HCT116 (cell line): ENCODE measurements at regions not wholly inside any gene's neighbourhood (a gene's known extent, or its start where the extent isn't known, plus 50 kb on each side); places are given as distances from the start of the nearest gene placed in this dataset.

Experiments used
- ATAC-seq: fragments of 200-7000 bp; cut with Tn5 transposase; 2 replicates; pipeline ENCODE4 v1.9.1; 2020; ENCODE audit warnings: mild to moderate bottlenecking, moderate library complexity
- BruUV-seq: library from RNA; stranded (reverse); fragments of 400-500 nt; replicated peaks from 2 replicates; lab custom pipeline; 2021; lab: Mats Ljungman, UMichigan
- CTCF ChIA-PET: fragments of 300-600 bp; sonication (Branson Sonifier 250); formaldehyde crosslinking; loops from one replicate; lab custom pipeline; 2021; ENCODE audit warnings: antibody characterized with exemption; lab: Charles Lee
- POLR2A ChIA-PET: fragments of 300-600, 350-600 bp; sonication (Branson Sonifier 250); formaldehyde crosslinking; loops from one replicate; lab custom pipeline; 2021; ENCODE audit warnings: antibody characterized with exemption; lab: Charles Lee
- RAD21 ChIA-PET, 2 experiments: fragments of 300-600 bp; sonication (Branson Sonifier 250); formaldehyde crosslinking; loops; one replicate each; lab custom pipeline; 2023; ENCODE audit warnings: low total read pairs in 2 of 2; ENCODE audit not compliant: uncharacterized antibody in 2 of 2, unreplicated experiment in 2 of 2, low non-redundant PET in 1 of 2; lab: Charles Lee
- DNase-seq: peaks from one replicate; pipeline ENCODE4 v3.0.0-alpha.2; 2010; ENCODE audit warnings: low read depth, low spot score
- H2AFZ ChIP-seq: fragments of 200-600 bp; shearing (Covaris generic), sonication (generic); 2 replicates; pipeline ENCODE4 v1.6.1; 2017; ENCODE audit warnings: low read depth, mixed run types, mixed read lengths, antibody characterized with exemption, low read length; ENCODE audit not compliant: poor library complexity, severe bottlenecking
- H3K27ac ChIP-seq: 2 replicates; pipeline ENCODE4 v1.5.1; 2012; ENCODE audit warnings: low read depth, low read length
- H3K27me3 ChIP-seq: fragments of 200-600 bp; sonication (generic); 2 replicates; pipeline ENCODE4 v1.6.1; 2016; ENCODE audit warnings: mixed run types, low read length, mixed read lengths; ENCODE audit not compliant: insufficient read depth
- H3K36me3 ChIP-seq, 2 experiments: fragments of 200-500 bp in 1 of 2; fragments of 200-600 bp in 1 of 2; sonication (Bioruptor generic) in 1 of 2; sonication (generic) in 1 of 2; 2 replicates each; pipeline versions ENCODE4 v1.5.1 to v1.6.1; 2014 to 2016; ENCODE audit warnings: low read length in 2 of 2, inconsistent platforms in 1 of 2, mixed read lengths in 1 of 2, mixed run types in 1 of 2; ENCODE audit not compliant: insufficient read depth in 2 of 2, control insufficient read depth in 1 of 2
- H3K4me1 ChIP-seq, 2 experiments: fragments of 200-600 bp in 1 of 2; sonication (generic) in 1 of 2; 2 replicates each; pipeline versions ENCODE4 v1.5.1 to v1.6.1; 2012 to 2017; ENCODE audit warnings: low read length in 2 of 2, inconsistent platforms in 1 of 2, mild to moderate bottlenecking in 1 of 2, mixed read lengths in 1 of 2, mixed run types in 1 of 2, moderate library complexity in 1 of 2; ENCODE audit not compliant: insufficient read depth in 2 of 2, control insufficient read depth in 1 of 2
- H3K4me2 ChIP-seq: fragments of 200-600 bp; sonication (generic); 2 replicates; pipeline ENCODE4 v1.6.1; 2017; ENCODE audit warnings: mixed run types, low read length, mixed read lengths
- H3K4me3 ChIP-seq, 2 experiments: fragments of 200-600 bp in 1 of 2; sonication (generic) in 1 of 2; replicated peaks in 1 of 2; 2 replicates each; pipeline ENCODE4 v1.5.1; 2011 to 2016; ENCODE audit warnings: low read length in 2 of 2, control low read depth in 1 of 2, low read depth in 1 of 2, mild to moderate bottlenecking in 1 of 2, mixed read lengths in 1 of 2, mixed run types in 1 of 2
- H3K79me2 ChIP-seq: fragments of 200-600 bp; sonication (generic); 2 replicates; pipeline ENCODE4 v1.6.1; 2017; ENCODE audit warnings: mild to moderate bottlenecking, mixed run types, low read length, moderate library complexity, mixed read lengths; ENCODE audit not compliant: insufficient read depth
- H3K9ac ChIP-seq: fragments of 200-600 bp; sonication (generic); 2 replicates; pipeline ENCODE4 v1.6.1; 2016; ENCODE audit warnings: low read length, mixed read lengths
- H3K9me2 ChIP-seq: fragments of 200-600 bp; sonication (generic), shearing (Covaris generic); 2 replicates; pipeline ENCODE4 v1.6.1; 2017; ENCODE audit warnings: mixed run types, mild to moderate bottlenecking, moderate library complexity; ENCODE audit not compliant: insufficient read depth
- H3K9me3 ChIP-seq, 2 experiments: fragments of 200-500 bp in 1 of 2; fragments of 200-600 bp in 1 of 2; sonication (Bioruptor generic) in 1 of 2; sonication (generic) in 1 of 2; 2 replicates each; pipeline ENCODE4 v1.6.1; 2014 to 2017; ENCODE audit warnings: low read length in 2 of 2, mixed read lengths in 2 of 2, inconsistent platforms in 1 of 2, low read depth in 1 of 2, mild to moderate bottlenecking in 1 of 2, mixed run types in 1 of 2, moderate library complexity in 1 of 2; ENCODE audit not compliant: control insufficient read depth in 1 of 2, insufficient read depth in 1 of 2
- H4K20me1 ChIP-seq: fragments of 200-600 bp; sonication (generic), shearing (Covaris generic); 2 replicates; pipeline ENCODE4 v1.6.1; 2017; ENCODE audit warnings: mixed run types, mild to moderate bottlenecking, moderate library complexity; ENCODE audit not compliant: insufficient read depth
- CEBPB ChIP-seq: IDR thresholded peaks from 2 replicates; pipeline ENCODE4 v1.6.1; 2012; ENCODE audit warnings: low read depth
- EGR1 ChIP-seq: IDR thresholded peaks from 2 replicates; pipeline ENCODE4 v1.6.1; 2012; ENCODE audit warnings: low read depth
- ELF1 ChIP-seq: IDR thresholded peaks from 2 replicates; pipeline ENCODE4 v1.6.1; 2012; ENCODE audit warnings: low read depth, borderline replicate concordance
- EZH2 ChIP-seq: fragments of 200-600 bp; sonication (generic); IDR thresholded peaks from 2 replicates; pipeline ENCODE4 v1.6.1; 2017; ENCODE audit warnings: antibody characterized with exemption, mixed run types
- EZH2phosphoT487 ChIP-seq: fragments of 200-600 bp; IDR thresholded peaks from 2 replicates; pipeline ENCODE4 v1.6.1; 2018; ENCODE audit warnings: antibody characterized with exemption, borderline replicate concordance
- FOSL1 ChIP-seq: IDR thresholded peaks from 2 replicates; pipeline ENCODE4 v1.6.1; 2012; ENCODE audit warnings: low read depth
- JUND ChIP-seq: IDR thresholded peaks from 2 replicates; pipeline ENCODE4 v1.6.1; 2012
- POLR2A ChIP-seq: IDR thresholded peaks from 2 replicates; pipeline ENCODE4 v1.7.0; 2011; ENCODE audit warnings: borderline replicate concordance; ENCODE audit not compliant: insufficient read depth, insufficient read length; ENCODE audit errors: extremely low read depth
- POLR2AphosphoS5 ChIP-seq: IDR thresholded peaks from 2 replicates; pipeline ENCODE4 v1.6.1; 2011; ENCODE audit warnings: mild to moderate bottlenecking, low read depth, low read length, moderate library complexity
- RAD21 ChIP-seq: IDR thresholded peaks from 2 replicates; pipeline ENCODE4 v1.6.1; 2012; ENCODE audit warnings: low read depth, mild to moderate bottlenecking
- SIN3A ChIP-seq: IDR thresholded peaks from 2 replicates; pipeline ENCODE4 v1.6.1; 2012; ENCODE audit warnings: low read depth
- SP1 ChIP-seq: IDR thresholded peaks from 2 replicates; pipeline ENCODE4 v1.6.1; 2012; ENCODE audit warnings: low read depth
- SRF ChIP-seq: IDR thresholded peaks from 2 replicates; pipeline ENCODE4 v1.6.1; 2012; ENCODE audit warnings: low read depth
- TCF7L2 ChIP-seq: IDR thresholded peaks from 2 replicates; pipeline ENCODE4 v1.7.0; 2011; ENCODE audit warnings: borderline replicate concordance, inconsistent platforms; ENCODE audit not compliant: insufficient read depth, insufficient read length; ENCODE audit errors: extremely low read depth
- YY1 ChIP-seq: IDR thresholded peaks from 2 replicates; pipeline ENCODE4 v1.6.1; 2011; ENCODE audit warnings: low read length, low read depth, moderate library complexity, mild to moderate bottlenecking; ENCODE audit not compliant: insufficient replicate concordance; ENCODE audit errors: extremely low read depth
- ZFX ChIP-seq: fragments of 450-650 bp; IDR thresholded peaks from 2 replicates; pipeline ENCODE4 v1.6.1; 2017
- ZNF274 ChIP-seq: fragments of 200-500 bp; sonication (Bioruptor generic); IDR thresholded peaks from 2 replicates; pipeline ENCODE4 v1.6.1; 2014; ENCODE audit warnings: mild to moderate bottlenecking, low read depth, low read length, inconsistent platforms
- intact Hi-C: fragments of 100-400 bp; cut with micrococcal nuclease; formaldehyde crosslinking; loops from 2 replicates; pipeline ENCODE4 v1.10.0; 2022
- TF ChIP-seq, protein P1 (sequence below): IDR thresholded peaks from 2 replicates; pipeline ENCODE4 v1.6.1; 2012; ENCODE audit warnings: low read depth
- TF ChIP-seq, protein P2 (sequence below): IDR thresholded peaks from 2 replicates; pipeline ENCODE4 v1.6.1; 2011; ENCODE audit warnings: mild to moderate bottlenecking, low read length, moderate library complexity; ENCODE audit not compliant: insufficient replicate concordance; ENCODE audit errors: extremely low read depth

DNA sequence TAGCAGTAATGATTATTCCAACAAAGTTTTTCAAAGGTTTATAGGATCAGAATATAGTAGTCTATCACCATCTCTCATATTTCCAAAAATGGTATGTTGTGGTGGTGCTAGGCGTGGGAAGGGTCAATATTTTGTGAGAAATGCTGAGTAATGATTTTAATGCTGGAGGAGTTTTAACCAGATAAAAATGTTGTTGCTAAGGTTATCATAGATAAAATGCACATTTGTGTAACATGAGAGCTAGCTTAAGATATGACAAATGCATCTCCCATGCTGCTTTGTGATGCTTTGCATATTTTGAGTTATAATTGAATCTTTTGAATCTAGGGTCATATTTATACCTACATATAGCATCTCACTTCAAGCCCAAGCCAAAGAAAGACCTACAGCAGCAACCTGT, 103.9 kb upstream of the ROBO1 start:
- Histone ChIP-seq H4K20me1 (no peaks in the 10 kb centered on the region), H3K9ac (no peak overlapping the region), H3K9me2 (no peaks in the 10 kb centered on the region), H3K9me3 (peaks cover 11 to 14% of the 10 kb centered on the region in 2 experiments; a peak in 2 of 4 replicates), H3K27ac (no peak overlapping the region), H3K79me2 (no peaks in the 10 kb centered on the region), H3K36me3 (no peaks in the 10 kb centered on the region; a peak in 1 of 4 replicates), H3K4me1 (no peaks in the 10 kb centered on the region), H3K4me2 (no peak overlapping the region), H2AFZ (no peak overlapping the region), H3K4me3 (no peak overlapping the region), H3K27me3 (no peaks in the 10 kb centered on the region)
- intact Hi-C loops: no loop called here
- POLR2A ChIA-PET: no interaction called here
- no TSS peak for BruUV-seq
- CTCF ChIA-PET: no interaction called here
- DNase-seq (no peak), ATAC-seq (no peak)
- TF ChIP-seq CEBPB (no peak), JUND (no peak), EGR1 (no peak), SP1 (no peak), POLR2A (no peak), ZNF274 (no peak), EZH2phosphoT487 (no peak), EZH2 (no peak), ZFX (no peak), ELF1 (no peak), POLR2AphosphoS5 (no peak), TCF7L2 (no peak), SIN3A (no peak), RAD21 (no peak), FOSL1 (no peak), SRF (no peak), YY1 (no peak)
- TF ChIP-seq, protein P1, sequence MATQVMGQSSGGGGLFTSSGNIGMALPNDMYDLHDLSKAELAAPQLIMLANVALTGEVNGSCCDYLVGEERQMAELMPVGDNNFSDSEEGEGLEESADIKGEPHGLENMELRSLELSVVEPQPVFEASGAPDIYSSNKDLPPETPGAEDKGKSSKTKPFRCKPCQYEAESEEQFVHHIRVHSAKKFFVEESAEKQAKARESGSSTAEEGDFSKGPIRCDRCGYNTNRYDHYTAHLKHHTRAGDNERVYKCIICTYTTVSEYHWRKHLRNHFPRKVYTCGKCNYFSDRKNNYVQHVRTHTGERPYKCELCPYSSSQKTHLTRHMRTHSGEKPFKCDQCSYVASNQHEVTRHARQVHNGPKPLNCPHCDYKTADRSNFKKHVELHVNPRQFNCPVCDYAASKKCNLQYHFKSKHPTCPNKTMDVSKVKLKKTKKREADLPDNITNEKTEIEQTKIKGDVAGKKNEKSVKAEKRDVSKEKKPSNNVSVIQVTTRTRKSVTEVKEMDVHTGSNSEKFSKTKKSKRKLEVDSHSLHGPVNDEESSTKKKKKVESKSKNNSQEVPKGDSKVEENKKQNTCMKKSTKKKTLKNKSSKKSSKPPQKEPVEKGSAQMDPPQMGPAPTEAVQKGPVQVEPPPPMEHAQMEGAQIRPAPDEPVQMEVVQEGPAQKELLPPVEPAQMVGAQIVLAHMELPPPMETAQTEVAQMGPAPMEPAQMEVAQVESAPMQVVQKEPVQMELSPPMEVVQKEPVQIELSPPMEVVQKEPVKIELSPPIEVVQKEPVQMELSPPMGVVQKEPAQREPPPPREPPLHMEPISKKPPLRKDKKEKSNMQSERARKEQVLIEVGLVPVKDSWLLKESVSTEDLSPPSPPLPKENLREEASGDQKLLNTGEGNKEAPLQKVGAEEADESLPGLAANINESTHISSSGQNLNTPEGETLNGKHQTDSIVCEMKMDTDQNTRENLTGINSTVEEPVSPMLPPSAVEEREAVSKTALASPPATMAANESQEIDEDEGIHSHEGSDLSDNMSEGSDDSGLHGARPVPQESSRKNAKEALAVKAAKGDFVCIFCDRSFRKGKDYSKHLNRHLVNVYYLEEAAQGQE: no peak
- TF ChIP-seq, protein P2, sequence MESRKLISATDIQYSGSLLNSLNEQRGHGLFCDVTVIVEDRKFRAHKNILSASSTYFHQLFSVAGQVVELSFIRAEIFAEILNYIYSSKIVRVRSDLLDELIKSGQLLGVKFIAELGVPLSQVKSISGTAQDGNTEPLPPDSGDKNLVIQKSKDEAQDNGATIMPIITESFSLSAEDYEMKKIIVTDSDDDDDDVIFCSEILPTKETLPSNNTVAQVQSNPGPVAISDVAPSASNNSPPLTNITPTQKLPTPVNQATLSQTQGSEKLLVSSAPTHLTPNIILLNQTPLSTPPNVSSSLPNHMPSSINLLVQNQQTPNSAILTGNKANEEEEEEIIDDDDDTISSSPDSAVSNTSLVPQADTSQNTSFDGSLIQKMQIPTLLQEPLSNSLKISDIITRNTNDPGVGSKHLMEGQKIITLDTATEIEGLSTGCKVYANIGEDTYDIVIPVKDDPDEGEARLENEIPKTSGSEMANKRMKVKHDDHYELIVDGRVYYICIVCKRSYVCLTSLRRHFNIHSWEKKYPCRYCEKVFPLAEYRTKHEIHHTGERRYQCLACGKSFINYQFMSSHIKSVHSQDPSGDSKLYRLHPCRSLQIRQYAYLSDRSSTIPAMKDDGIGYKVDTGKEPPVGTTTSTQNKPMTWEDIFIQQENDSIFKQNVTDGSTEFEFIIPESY: no peak
- RAD21 ChIA-PET: no interaction called here
